GM23248 (cell line): ENCODE measurements at regions not wholly inside any gene's neighbourhood (a gene's known extent, or its start where the extent isn't known, plus 50 kb on each side); places are given as distances from the start of the nearest gene placed in this dataset.

Experiments
- DNase-seq: peaks from one replicate; pipeline ENCODE4 v3.0.0-alpha.2; 2015
- H2AFZ ChIP-seq: fragments of 200-600 bp; sonication (generic); 2 replicates; pipeline ENCODE4 v1.6.1; 2016; ENCODE audit warnings: antibody characterized with exemption
- H3F3A ChIP-seq: fragments of 200-600 bp; sonication (generic); 2 replicates; pipeline ENCODE4 v1.6.1; 2016; ENCODE audit warnings: mild to moderate bottlenecking, antibody characterized with exemption, mixed run types; ENCODE audit not compliant: insufficient read depth
- H3K27ac ChIP-seq: fragments of 200-600 bp; sonication (generic); 2 replicates; pipeline ENCODE4 v1.5.1; 2016; ENCODE audit warnings: mild to moderate bottlenecking
- H3K27me3 ChIP-seq: fragments of 200-600 bp; sonication (generic); replicated peaks from 2 replicates; pipeline ENCODE4 v1.6.1; 2016; ENCODE audit warnings: mild to moderate bottlenecking; ENCODE audit not compliant: insufficient read depth
- H3K36me3 ChIP-seq: fragments of 200-600 bp; sonication (generic); 2 replicates; pipeline ENCODE4 v1.6.1; 2016; ENCODE audit warnings: low read depth, mild to moderate bottlenecking
- H3K4me1 ChIP-seq: fragments of 200-600 bp; sonication (generic); 2 replicates; pipeline ENCODE4 v1.6.1; 2016; ENCODE audit warnings: mild to moderate bottlenecking; ENCODE audit not compliant: insufficient read depth
- H3K4me2 ChIP-seq: fragments of 200-600 bp; sonication (generic); one replicate; pipeline ENCODE4 v1.6.1; 2016; ENCODE audit warnings: mild to moderate bottlenecking; ENCODE audit not compliant: unreplicated experiment
- H3K4me3 ChIP-seq: fragments of 200-600 bp; sonication (generic); 2 replicates; pipeline ENCODE4 v1.5.1; 2016; ENCODE audit warnings: mild to moderate bottlenecking
- H3K79me2 ChIP-seq: fragments of 200-600 bp; sonication (generic); 2 replicates; pipeline ENCODE4 v1.6.1; 2016; ENCODE audit warnings: mild to moderate bottlenecking; ENCODE audit not compliant: insufficient read depth
- H3K9ac ChIP-seq: fragments of 200-600 bp; sonication (generic); 2 replicates; pipeline ENCODE4 v1.6.1; 2016; ENCODE audit warnings: mild to moderate bottlenecking
- H3K9me2 ChIP-seq: fragments of 200-600 bp; sonication (generic); 2 replicates; pipeline ENCODE4 v1.6.1; 2016; ENCODE audit warnings: mixed run types, mild to moderate bottlenecking, moderate library complexity; ENCODE audit not compliant: insufficient read depth
- H3K9me3 ChIP-seq: fragments of 200-600 bp; sonication (generic); one replicate; pipeline ENCODE4 v1.6.1; 2017; ENCODE audit warnings: low read depth
- H4K20me1 ChIP-seq: fragments of 200-600 bp; sonication (generic); 2 replicates; pipeline ENCODE4 v1.6.0; 2016; ENCODE audit not compliant: insufficient read depth
- EZH2 ChIP-seq: fragments of 200-600 bp; sonication (generic); IDR thresholded peaks from 2 replicates; pipeline ENCODE4 v1.6.1; 2018; ENCODE audit warnings: antibody characterized with exemption, mild to moderate bottlenecking; ENCODE audit not compliant: insufficient read depth, poor library complexity, severe bottlenecking
- EZH2phosphoT487 ChIP-seq: fragments of 200-600 bp; sonication (generic); IDR thresholded peaks from 2 replicates; pipeline ENCODE4 v1.6.1; 2018; ENCODE audit warnings: antibody characterized with exemption, moderate library complexity, mild to moderate bottlenecking, low read depth; ENCODE audit not compliant: insufficient read depth
- whole genome bisulfite sequencing, 2 experiments: methylation state at CpG; one replicate each; pipeline ENCODE4 v1.1.6; 2015 to 2017; ENCODE audit warnings: low lambda C conversion rate in 2 of 2, low coverage in 1 of 2; ENCODE audit errors: missing lambda C conversion rate in 2 of 2; 5-methylcytosine and 5-hydroxymethylcytosine counted together
- in situ Hi-C: fragments of 300-500 bp; cut with MboI; formaldehyde crosslinking; loops from 2 replicates; pipeline ENCODE4 v1.15.0; 2020

DNA sequence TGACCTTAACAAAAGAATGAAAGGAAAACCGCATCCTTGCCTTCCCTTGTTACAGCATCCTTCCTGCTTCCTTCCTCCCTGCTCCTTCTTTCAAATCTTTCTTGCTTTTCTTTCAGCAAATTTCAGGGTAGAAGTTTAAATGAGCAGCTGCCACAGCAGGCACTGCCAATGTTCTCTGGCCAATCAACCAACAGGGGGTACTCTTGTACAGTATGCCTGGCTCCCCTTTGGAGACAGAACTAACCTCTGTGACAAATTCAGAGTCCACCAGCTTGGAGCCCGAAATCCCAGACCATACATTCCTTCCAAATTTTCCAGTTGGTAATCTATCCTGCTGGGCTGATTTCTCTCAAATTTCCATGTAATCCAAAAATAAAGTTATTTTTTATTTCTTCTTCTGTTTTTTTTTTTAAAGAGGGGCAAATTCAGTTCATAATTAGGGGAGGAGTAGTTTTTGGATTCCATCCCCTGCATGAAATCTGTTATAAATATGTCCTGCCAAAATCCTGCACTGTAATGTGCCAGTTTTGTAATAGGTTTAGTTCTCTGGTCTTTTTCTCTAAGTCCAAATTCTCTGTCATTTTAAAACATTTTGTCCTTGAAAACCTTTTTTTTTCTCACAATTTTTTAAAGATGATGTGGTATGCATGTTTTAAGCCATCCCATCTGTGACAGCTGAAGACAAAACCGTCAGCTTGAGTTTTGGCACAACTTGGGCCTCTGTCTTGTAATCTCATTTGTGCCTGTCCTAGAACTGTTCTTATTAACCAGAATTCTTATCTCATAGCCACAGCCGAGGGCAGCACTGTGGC lies 610.0 kb upstream of the LMO3 start:
- TF ChIP-seq EZH2 (no peak), EZH2phosphoT487 (no peak)
- no peaks in the 10 kb centered on the region for H3K79me2 ChIP-seq
- H4K20me1 ChIP-seq, result no peaks in the 10 kb centered on the region
- no peak for DNase-seq
- in situ Hi-C loops, result no loop called here
- no peak overlapping the region for H3K4me2 ChIP-seq
- H3F3A ChIP-seq, result no peaks in the 10 kb centered on the region
- H3K36me3 ChIP-seq, result no peaks in the 10 kb centered on the region
- no peak overlapping the region for H2AFZ ChIP-seq
- 0 to 2% methylated on average over 4 of the region's 4 CpGs for WGBS, 2 experiments
- H3K9me2 ChIP-seq, result no peaks in the 10 kb centered on the region
- no peak overlapping the region for H3K9ac ChIP-seq
- no peaks in the 10 kb centered on the region for H3K9me3 ChIP-seq
- no peak overlapping the region for H3K4me3 ChIP-seq
- H3K27me3 ChIP-seq, result no peaks in the 10 kb centered on the region
- no peak overlapping the region for H3K27ac ChIP-seq
- no peaks in the 10 kb centered on the region for H3K4me1 ChIP-seq

GRCh38 chr12:17214929-17215328 lies 609.0 kb upstream of the LMO3 start:
- H3K36me3 ChIP-seq, result no peaks in the 10 kb centered on the region
- no peaks in the 10 kb centered on the region for H3F3A ChIP-seq
- H4K20me1 ChIP-seq, result no peaks in the 10 kb centered on the region
- no peak overlapping the region for H3K4me3 ChIP-seq
- no peaks in the 10 kb centered on the region for H3K9me2 ChIP-seq
- H3K4me2 ChIP-seq, result no peak overlapping the region
- H3K9ac ChIP-seq, result no peak overlapping the region
- in situ Hi-C loops, result no loop called here
- H3K4me1 ChIP-seq, result no peaks in the 10 kb centered on the region
- no peaks in the 10 kb centered on the region for H3K27me3 ChIP-seq
- WGBS, 2 experiments, result 0 to 1% methylated on average over 2 of the region's 2 CpGs
- DNase-seq, result no peak
- no peaks in the 10 kb centered on the region for H3K79me2 ChIP-seq
- no peaks in the 10 kb centered on the region for H3K9me3 ChIP-seq
- no peak for TF ChIP-seq EZH2phosphoT487
- TF ChIP-seq EZH2, result no peak
- H3K27ac ChIP-seq, result no peak overlapping the region
- H2AFZ ChIP-seq, result no peak overlapping the region

GRCh38 chr12:17206553-17206952 lies 600.6 kb upstream of the LMO3 start:
- in situ Hi-C loops, result no loop called here
- no peaks in the 10 kb centered on the region for H3K36me3 ChIP-seq
- no peaks in the 10 kb centered on the region for H3K9me2 ChIP-seq
- no peak overlapping the region for H3K9ac ChIP-seq
- H3K27me3 ChIP-seq, result no peaks in the 10 kb centered on the region
- no peak overlapping the region for H3K4me2 ChIP-seq
- no peaks in the 10 kb centered on the region for H3K4me1 ChIP-seq
- DNase-seq, result no peak
- no peaks in the 10 kb centered on the region for H3F3A ChIP-seq
- H4K20me1 ChIP-seq, result no peaks in the 10 kb centered on the region
- H3K79me2 ChIP-seq, result no peaks in the 10 kb centered on the region
- no peak for TF ChIP-seq EZH2phosphoT487
- no peak for TF ChIP-seq EZH2
- no peaks in the 10 kb centered on the region for H3K9me3 ChIP-seq
- no peak overlapping the region for H3K27ac ChIP-seq
- no peak overlapping the region for H2AFZ ChIP-seq
- no peak overlapping the region for H3K4me3 ChIP-seq

- Histone ChIP-seq H3K27ac (no peak overlapping the region), H3F3A (no peaks in the 10 kb centered on the region), H3K4me2 (no peak overlapping the region), H3K4me3 (no peak overlapping the region), H4K20me1 (no peaks in the 10 kb centered on the region), H3K4me1 (no peaks in the 10 kb centered on the region), H3K9ac (no peak overlapping the region), H2AFZ (no peak overlapping the region), H3K9me2 (no peaks in the 10 kb centered on the region), H3K9me3 (no peaks in the 10 kb centered on the region), H3K36me3 (no peaks in the 10 kb centered on the region), H3K27me3 (no peaks in the 10 kb centered on the region), H3K79me2 (no peaks in the 10 kb centered on the region)
- TF ChIP-seq EZH2phosphoT487, result no peak
- TF ChIP-seq EZH2, result no peak
- DNase-seq, result no peak
- WGBS, 2 experiments, result 37 to 56% methylated on average over 3 of the region's 3 CpGs
- in situ Hi-C loops, result no loop called here
These were observed 598.5 kb upstream of the LMO3 start for GRCh38 chr12:17204289-17205054.
